CD4-positive, alpha-beta T cell (primary cell): ENCODE measurements at regions not wholly inside any gene's neighbourhood (a gene's known extent, or its start where the extent isn't known, plus 50 kb on each side); places are given as distances from the start of the nearest gene placed in this dataset.

ENCODE experiments used
- ATAC-seq: fragments of 200-7000 bp; cut with Tn5 transposase; one replicate; pipeline ENCODE4 v1.10.0; 2022; ENCODE audit warnings: mild to moderate bottlenecking; ENCODE audit not compliant: poor library complexity
- CTCF ChIA-PET: fragments of 350-600 bp; sonication (Branson Sonifier 250); formaldehyde crosslinking; loops from one replicate; lab custom pipeline; 2021; ENCODE audit warnings: antibody characterized with exemption, inconsistent platforms; lab: Charles Lee
- POLR2A ChIA-PET: fragments of 350-600 bp; sonication (Branson Sonifier 250); formaldehyde crosslinking; loops from one replicate; lab custom pipeline; 2021; ENCODE audit warnings: antibody characterized with exemption, inconsistent platforms; lab: Charles Lee
- DNase-seq, 14 experiments: peaks; one replicate each; pipeline ENCODE4 v3.0.0-alpha.2; 2013 to 2020; ENCODE audit warnings: mixed read lengths in 2 of 14
- H3K27ac ChIP-seq, 2 donors: one replicate each; pipeline versions ENCODE4 v1.5.1 to v1.7.0; 2013; ENCODE audit warnings: low read length in 2 of 2, low read depth in 1 of 2, mild to moderate bottlenecking in 1 of 2
- H3K27me3 ChIP-seq, 2 experiments: 1 replicate in 1 of 2; 2 replicates in 1 of 2; pipeline versions ENCODE4 v1.6.1 to v1.7.0; 2013; ENCODE audit warnings: low read length in 2 of 2, control low read depth in 1 of 2, mild to moderate bottlenecking in 1 of 2, moderate library complexity in 1 of 2; ENCODE audit not compliant: insufficient read depth in 2 of 2, control insufficient read depth in 1 of 2
- H3K36me3 ChIP-seq: one replicate; pipeline ENCODE4 v1.6.1; 2013; ENCODE audit warnings: low read length, control low read depth; ENCODE audit not compliant: insufficient read depth
- H3K4me1 ChIP-seq: one replicate; pipeline ENCODE4 v1.6.1; 2013; ENCODE audit warnings: low read length, control low read depth; ENCODE audit not compliant: insufficient read depth
- H3K4me3 ChIP-seq: one replicate; pipeline ENCODE4 v1.5.1; 2013; ENCODE audit warnings: mild to moderate bottlenecking, low read length, moderate library complexity
- H3K9me3 ChIP-seq, 2 experiments: 1 replicate in 1 of 2; 2 replicates in 1 of 2; pipeline versions ENCODE4 v1.6.1 to v1.7.0; 2013; ENCODE audit warnings: low read length in 2 of 2, mild to moderate bottlenecking in 2 of 2, control low read depth in 1 of 2, moderate library complexity in 1 of 2; ENCODE audit not compliant: control insufficient read depth in 1 of 2, insufficient read depth in 1 of 2
- H3K27ac Mint-ChIP-seq: one replicate; pipeline ENCODE4 v1.8.0; 2020; ENCODE audit warnings: mixed read lengths
- H3K27me3 Mint-ChIP-seq: one replicate; pipeline ENCODE4 v1.8.0; 2021; ENCODE audit warnings: mixed read lengths
- H3K36me3 Mint-ChIP-seq: one replicate; pipeline ENCODE4 v1.8.0; 2021; ENCODE audit warnings: low read depth, mixed read lengths
- H3K4me1 Mint-ChIP-seq: one replicate; pipeline ENCODE4 v1.8.0; 2021; ENCODE audit warnings: low read depth, mixed read lengths
- H3K4me3 Mint-ChIP-seq: one replicate; pipeline ENCODE4 v1.8.0; 2020; ENCODE audit warnings: mild to moderate bottlenecking, mixed read lengths
- H3K9me3 Mint-ChIP-seq: one replicate; pipeline ENCODE4 v1.8.0; 2020; ENCODE audit warnings: mixed read lengths
- CTCF ChIP-seq: fragments of 200-600 bp; IDR thresholded peaks from one replicate; pipeline ENCODE4 v1.8.0; 2022; ENCODE audit warnings: antibody characterized with exemption, mild to moderate bottlenecking
- intact Hi-C, 2 experiments: fragments of 100-400 bp; cut with DNase I in 1 of 2; cut with micrococcal nuclease in 1 of 2; formaldehyde crosslinking; loops; one replicate each; pipeline versions ENCODE4 v1.15.1 to v1.9.0; 2023 to 2025; cut with DNase I, micrococcal nuclease

- no peaks in the 10 kb centered on the region for H3K9me3 Mint-ChIP-seq
- DNase-seq (no peak), ATAC-seq (no peak)
- Histone ChIP-seq H3K36me3 (no peaks in the 10 kb centered on the region), H3K27me3 (no peaks in the 10 kb centered on the region), H3K4me3 (no peak overlapping the region), H3K9me3 (peaks cover 0 to 4% of the 10 kb centered on the region in 2 experiments), H3K4me1 (no peaks in the 10 kb centered on the region), H3K27ac (no peak overlapping the region)
- no peak overlapping the region for H3K4me3 Mint-ChIP-seq
- TF ChIP-seq CTCF, result no peak
- H3K4me1 Mint-ChIP-seq, result no peaks in the 10 kb centered on the region
- H3K27ac Mint-ChIP-seq, result no peak overlapping the region
- no peaks in the 10 kb centered on the region for H3K27me3 Mint-ChIP-seq
- POLR2A ChIA-PET, result no interaction called here
- CTCF ChIA-PET, result no interaction called here
- no peaks in the 10 kb centered on the region for H3K36me3 Mint-ChIP-seq
- intact Hi-C loops, result no loop called here
Measured at GRCh38 chr6:50608421-50608820, 104.9 kb upstream of the TFAP2D start.

- DNase-seq (no peak), ATAC-seq (no peak)
- POLR2A ChIA-PET, result no interaction called here
- no peaks in the 10 kb centered on the region for H3K9me3 Mint-ChIP-seq
- no peak overlapping the region for H3K4me3 ChIP-seq
- H3K36me3 Mint-ChIP-seq, result no peaks in the 10 kb centered on the region
- TF ChIP-seq CTCF, result no peak
- no peak overlapping the region for H3K4me3 Mint-ChIP-seq
- H3K27ac Mint-ChIP-seq, result no peak overlapping the region
- H3K9me3 ChIP-seq, result peaks cover 0 to 4% of the 10 kb centered on the region in 2 experiments
- H3K27me3 ChIP-seq, result no peaks in the 10 kb centered on the region
- CTCF ChIA-PET, result no interaction called here
- no peak overlapping the region for H3K27ac ChIP-seq
- no peaks in the 10 kb centered on the region for H3K36me3 ChIP-seq
- no peaks in the 10 kb centered on the region for H3K4me1 Mint-ChIP-seq
- intact Hi-C loops, result no loop called here
- H3K4me1 ChIP-seq, result no peaks in the 10 kb centered on the region
- no peaks in the 10 kb centered on the region for H3K27me3 Mint-ChIP-seq
Measured at GRCh38 chr6:50610562-50610961, 102.8 kb upstream of the TFAP2D start.

GRCh38 chr6:50635429-50635828 lies 77.9 kb upstream of the TFAP2D start:
- no peak overlapping the region for H3K27ac Mint-ChIP-seq

More at GRCh38 chr6:50635429-50635828, 77.9 kb upstream of the TFAP2D start:
- H3K36me3 ChIP-seq, result no peaks in the 10 kb centered on the region
- ChIA-PET CTCF (no interaction called here), POLR2A (no interaction called here)
- intact Hi-C loops, result no loop called here
- no peaks in the 10 kb centered on the region for H3K4me1 ChIP-seq
- no peak overlapping the region for H3K4me3 ChIP-seq
- TF ChIP-seq CTCF, result no peak
- H3K9me3 Mint-ChIP-seq, result no peaks in the 10 kb centered on the region
- H3K4me3 Mint-ChIP-seq, result no peak overlapping the region
- H3K27me3 Mint-ChIP-seq, result no peaks in the 10 kb centered on the region
- H3K9me3 ChIP-seq, result no peaks in the 10 kb centered on the region
- no peaks in the 10 kb centered on the region for H3K36me3 Mint-ChIP-seq
- ATAC-seq (no peak), DNase-seq (no peak)
- no peaks in the 10 kb centered on the region for H3K4me1 Mint-ChIP-seq
- no peak overlapping the region for H3K27ac ChIP-seq
- H3K27me3 ChIP-seq, result no peaks in the 10 kb centered on the region
